Spleen (tissue), 11 donors: ENCODE measurements at regions not wholly inside any gene's neighbourhood (a gene's known extent, or its start where the extent isn't known, plus 50 kb on each side); places are given as distances from the start of the nearest gene placed in this dataset.

Experiments used
- DNase-seq: peaks from one replicate; pipeline ENCODE4 v3.0.0-alpha.2; 2020
- H3K27ac ChIP-seq, 8 donors: fragments of 200-600 bp; sonication (generic) in 7 of 8; 1 replicate in 4 of 8; 2 replicates in 4 of 8; pipeline versions ENCODE4 v1.5.0 to v1.8.0; 2016 to 2021; ENCODE audit warnings: inconsistent platforms in 4 of 8, mild to moderate bottlenecking in 4 of 8, moderate library complexity in 1 of 8
- H3K27me3 ChIP-seq, 7 donors: fragments of 200-600 bp; sonication (generic) in 6 of 7; replicated peaks in 1 of 7; 1 replicate in 4 of 7; 2 replicates in 3 of 7; pipeline versions ENCODE4 v1.5.0 to v1.8.0; 2016 to 2021; ENCODE audit warnings: inconsistent platforms in 3 of 7, mild to moderate bottlenecking in 1 of 7
- H3K36me3 ChIP-seq, 6 donors: fragments of 200-600 bp; sonication (generic) in 5 of 6; 1 replicate in 4 of 6; 2 replicates in 2 of 6; pipeline versions ENCODE4 v1.5.0 to v1.8.0; 2016 to 2021; ENCODE audit warnings: inconsistent platforms in 2 of 6
- H3K4me1 ChIP-seq, 6 donors: fragments of 200-600 bp; sonication (generic) in 5 of 6; 1 replicate in 3 of 6; 2 replicates in 3 of 6; pipeline versions ENCODE4 v1.5.0 to v1.8.0; 2016 to 2021; ENCODE audit warnings: inconsistent platforms in 3 of 6
- H3K4me3 ChIP-seq, 8 donors: fragments of 200-600 bp; sonication (generic) in 7 of 8; 1 replicate in 4 of 8; 2 replicates in 4 of 8; pipeline versions ENCODE4 v1.5.0 to v1.8.0; 2016 to 2021; ENCODE audit warnings: inconsistent platforms in 4 of 8, mild to moderate bottlenecking in 4 of 8, moderate library complexity in 2 of 8
- H3K9me3 ChIP-seq, 8 donors: fragments of 200-600 bp; sonication (generic) in 7 of 8; 1 replicate in 4 of 8; 2 replicates in 4 of 8; pipeline versions ENCODE4 v1.5.0 to v1.8.0; 2016 to 2021; ENCODE audit warnings: inconsistent platforms in 4 of 8
- POLR2A ChIP-seq, 3 donors: fragments of 450-650 bp; IDR thresholded peaks; one replicate each; pipeline ENCODE4 v1.5.1; 2017; ENCODE audit warnings: antibody characterized with exemption in 3 of 3, mild to moderate bottlenecking in 1 of 3
- POLR2AphosphoS5 ChIP-seq, 3 donors: sonication (generic); formaldehyde crosslinking; IDR thresholded peaks; one replicate each; pipeline ENCODE4 v1.5.1; 2017; ENCODE audit warnings: antibody characterized with exemption in 3 of 3
- WGBS, 5 donors: extraction: QIAGEN DNeasy Blood & Tissue Kit in 3 of 5; methylation state at CpG; one replicate each; pipeline versions ENCODE4 v1.1.5 to v1.1.7; 2013 to 2018; 5-methylcytosine and 5-hydroxymethylcytosine counted together
- intact Hi-C: fragments of 100-400 bp; cut with DNase I; formaldehyde crosslinking; loops from one replicate; pipeline ENCODE4 v1.15.0; 2023; ENCODE audit warnings: low total_unique reads
- TF ChIP-seq, protein P1 (sequence below), 11 experiments: fragments of 200-600 bp in 7 of 11; fragments of 450-650 bp in 4 of 11; sonication (generic) in 4 of 11; IDR thresholded peaks in 8 of 11; conservative IDR thresholded peaks in 3 of 11; 1 replicate in 7 of 11; 2 replicates in 4 of 11; pipeline versions ENCODE4 v1.4.0 to v1.8.0; 2016 to 2021; ENCODE audit warnings: antibody characterized with exemption in 11 of 11, inconsistent platforms in 4 of 11, mild to moderate bottlenecking in 1 of 11
- donor health status: healthy with polysubstance abuse.
- donor health status: DM: no; HTN: no; CAD: no; lungs with moderate emphysema.
- donor health status: DM: no; HTN: no; CAD: no.
- donor health status: Bipolar disorder and iron deficiency.
- donor health status: healthy.
- donor health status: DM: no; HTN: no; CAD: no.
- donor health status: DM: yes; HTN: yes; CAD: no.

DNA sequence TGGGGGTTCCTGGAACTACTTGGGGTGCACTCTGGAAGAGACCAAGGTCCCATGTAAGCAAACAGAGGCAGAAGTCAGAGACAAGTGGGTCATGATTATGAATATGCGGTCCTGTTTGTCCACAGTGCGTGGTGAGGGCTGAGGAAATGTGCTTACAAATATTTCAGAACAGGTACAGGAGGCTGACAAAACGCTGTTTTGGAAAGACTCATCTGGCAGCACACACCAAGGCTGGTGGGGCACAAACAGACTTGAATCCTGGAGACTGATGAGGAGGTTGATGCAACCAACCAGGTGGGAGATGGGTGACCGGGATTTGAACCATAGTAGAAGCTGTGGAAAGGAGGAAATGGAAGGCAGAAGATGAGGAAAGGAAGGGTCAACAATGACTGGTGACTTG, 83.8 kb downstream of the ADRB2 start:
- intact Hi-C loops = no loop called here
- peak overlapping the region in 5 of 8 donors; percentile 25 to 63 (median 34) for H3K27ac ChIP-seq

DNA sequence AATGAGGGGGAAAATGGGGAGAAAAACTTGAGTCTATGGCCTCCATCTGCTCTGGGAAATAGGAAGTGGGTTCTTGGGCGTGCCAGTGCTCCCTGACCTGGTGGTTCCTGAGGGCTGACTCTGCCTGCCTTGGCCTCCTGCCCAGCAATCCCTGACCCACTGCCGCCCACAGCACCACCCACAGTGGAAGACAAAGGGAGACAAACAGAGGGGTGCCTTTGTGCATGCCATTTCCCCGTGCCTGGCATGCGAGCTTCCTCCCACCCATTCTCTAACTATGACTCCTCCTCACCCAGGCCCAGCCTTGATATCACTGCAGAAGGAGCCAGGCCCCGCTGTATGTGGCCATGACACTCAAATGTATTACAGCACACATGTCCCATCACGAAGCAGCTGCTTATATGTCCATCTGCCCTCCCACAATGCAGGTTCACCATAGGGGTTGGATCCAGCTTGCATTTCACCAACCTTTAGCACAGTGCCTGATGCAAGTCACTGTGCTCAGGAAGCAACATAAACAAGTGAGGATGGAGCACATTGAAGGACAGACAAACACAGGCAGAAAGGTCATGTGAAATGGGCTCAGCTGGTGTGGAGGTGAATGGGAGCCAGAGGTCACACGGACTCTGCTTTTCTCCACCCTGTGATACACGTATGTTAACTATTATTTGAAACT, 84.4 kb downstream of the ADRB2 start:
- Histone ChIP-seq H3K4me3 (no peak overlapping the region), H3K9me3 (no peaks in the 10 kb centered on the region), H3K4me1 (peaks cover 0 to 56% (median 34%) of the 10 kb centered on the region in 6 donors), H3K27me3 (no peaks in the 10 kb centered on the region), H3K36me3 (no peaks in the 10 kb centered on the region), H3K27ac (peak overlapping the region in 6 of 8 donors; percentile 20 to 63 (median 36))
- peak; percentile 80 for DNase-seq
- intact Hi-C loops = no loop called here
- TF ChIP-seq, protein P1, sequence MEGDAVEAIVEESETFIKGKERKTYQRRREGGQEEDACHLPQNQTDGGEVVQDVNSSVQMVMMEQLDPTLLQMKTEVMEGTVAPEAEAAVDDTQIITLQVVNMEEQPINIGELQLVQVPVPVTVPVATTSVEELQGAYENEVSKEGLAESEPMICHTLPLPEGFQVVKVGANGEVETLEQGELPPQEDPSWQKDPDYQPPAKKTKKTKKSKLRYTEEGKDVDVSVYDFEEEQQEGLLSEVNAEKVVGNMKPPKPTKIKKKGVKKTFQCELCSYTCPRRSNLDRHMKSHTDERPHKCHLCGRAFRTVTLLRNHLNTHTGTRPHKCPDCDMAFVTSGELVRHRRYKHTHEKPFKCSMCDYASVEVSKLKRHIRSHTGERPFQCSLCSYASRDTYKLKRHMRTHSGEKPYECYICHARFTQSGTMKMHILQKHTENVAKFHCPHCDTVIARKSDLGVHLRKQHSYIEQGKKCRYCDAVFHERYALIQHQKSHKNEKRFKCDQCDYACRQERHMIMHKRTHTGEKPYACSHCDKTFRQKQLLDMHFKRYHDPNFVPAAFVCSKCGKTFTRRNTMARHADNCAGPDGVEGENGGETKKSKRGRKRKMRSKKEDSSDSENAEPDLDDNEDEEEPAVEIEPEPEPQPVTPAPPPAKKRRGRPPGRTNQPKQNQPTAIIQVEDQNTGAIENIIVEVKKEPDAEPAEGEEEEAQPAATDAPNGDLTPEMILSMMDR (IDR thresholded peaks at IDR 0.05 in 8 of 11, conservative IDR thresholded peaks at IDR 0.05 in 3 of 11) = no peak
- peak; percentile 55 to 70 (median 61) for TF ChIP-seq POLR2AphosphoS5 (IDR thresholded peaks at IDR 0.05)
- WGBS, 5 donors = 46 to 58% (median 55%) methylated on average over 8 of the region's 8 CpGs

More for the DNA sequence above, 83.8 kb downstream of the ADRB2 start:
- Histone ChIP-seq H3K36me3 (no peaks in the 10 kb centered on the region), H3K27me3 (no peaks in the 10 kb centered on the region), H3K4me1 (peaks cover 0 to 50% (median 28%) of the 10 kb centered on the region in 6 donors), H3K4me3 (no peak overlapping the region), H3K9me3 (no peaks in the 10 kb centered on the region)
- no peak for DNase-seq
- no peak for TF ChIP-seq POLR2A (IDR thresholded peaks at IDR 0.05)
- TF ChIP-seq, protein P1 (IDR thresholded peaks at IDR 0.05 in 8 of 11, conservative IDR thresholded peaks at IDR 0.05 in 3 of 11) = no peak
- TF ChIP-seq POLR2AphosphoS5 (IDR thresholded peaks at IDR 0.05) = no peak
- 69 to 86% (median 79%) methylated on average over 4 of the region's 4 CpGs for WGBS, 5 donors

DNA sequence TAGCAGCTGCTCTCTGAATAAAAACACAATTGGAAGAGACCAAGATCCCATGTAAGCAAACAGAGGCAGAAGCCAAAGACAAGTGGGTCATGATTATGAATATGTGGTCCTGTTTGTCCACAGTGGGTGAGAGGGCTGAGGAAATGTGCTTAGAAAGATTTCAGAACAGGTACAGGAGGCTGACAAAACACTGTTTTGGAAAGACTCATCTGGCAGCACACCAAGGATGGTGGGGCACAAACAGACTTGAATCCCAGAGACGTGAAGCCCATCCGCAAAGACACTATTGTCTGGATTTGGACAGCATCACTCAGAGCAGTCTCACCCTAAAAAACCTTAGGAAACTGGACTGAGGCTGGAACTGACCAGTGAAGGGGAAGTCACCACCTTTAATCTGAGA, 85.0 kb downstream of the ADRB2 start:
- WGBS, 5 donors = 89 to 100% (median 96%) methylated on average over 2 of the region's 2 CpGs
- DNase-seq = no peak
- intact Hi-C loops = no loop called here
- Histone ChIP-seq H3K4me3 (no peak overlapping the region), H3K9me3 (no peaks in the 10 kb centered on the region), H3K27me3 (no peaks in the 10 kb centered on the region), H3K36me3 (no peaks in the 10 kb centered on the region), H3K4me1 (peaks cover 0 to 57% (median 34%) of the 10 kb centered on the region in 6 donors), H3K27ac (peak overlapping the region in 5 of 8 donors; percentile 20 to 63 (median 31))
- no peak for TF ChIP-seq POLR2AphosphoS5 (IDR thresholded peaks at IDR 0.05)
- TF ChIP-seq POLR2A (IDR thresholded peaks at IDR 0.05) = no peak
- TF ChIP-seq, protein P1 (IDR thresholded peaks at IDR 0.05 in 8 of 11, conservative IDR thresholded peaks at IDR 0.05 in 3 of 11) = no peak

DNA sequence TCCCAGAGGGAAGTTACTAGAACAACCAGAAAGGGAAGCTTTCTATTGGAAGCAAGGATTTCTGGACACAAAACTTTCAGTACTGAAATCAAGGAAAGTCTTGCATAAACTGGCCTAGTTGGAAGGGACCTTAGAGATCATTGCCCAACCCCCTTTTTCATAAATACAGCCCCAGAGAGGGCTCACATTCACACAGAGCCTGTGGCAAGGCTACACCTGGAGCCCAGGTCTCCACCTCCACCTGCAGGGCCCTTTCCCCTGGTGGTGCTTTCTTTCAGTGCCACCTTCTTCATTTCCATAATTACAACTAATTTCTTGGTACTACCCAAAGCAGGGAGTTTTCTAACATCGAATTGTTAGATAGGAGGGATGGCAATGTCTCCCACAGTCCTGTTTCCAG, 85.7 kb downstream of the ADRB2 start:
- Histone ChIP-seq H3K4me1 (peaks cover 0 to 57% (median 34%) of the 10 kb centered on the region in 6 donors), H3K4me3 (no peak overlapping the region), H3K27me3 (no peaks in the 10 kb centered on the region), H3K9me3 (no peaks in the 10 kb centered on the region), H3K36me3 (no peaks in the 10 kb centered on the region), H3K27ac (no peak overlapping the region)
- no peak for DNase-seq
- intact Hi-C loops = no loop called here
- WGBS, 5 donors = 82 to 94% (median 92%) methylated on average over 1 of the region's 1 CpG
- TF ChIP-seq POLR2AphosphoS5 (IDR thresholded peaks at IDR 0.05) (no peak), POLR2A (IDR thresholded peaks at IDR 0.05) (no peak)
- TF ChIP-seq, protein P1 (IDR thresholded peaks at IDR 0.05 in 8 of 11, conservative IDR thresholded peaks at IDR 0.05 in 3 of 11) = no peak
